Stimulated activated CD8-positive, alpha-beta memory T cell treated with anti-CD3 and anti-CD28 coated beads, Interleukin-4, amount 100 ng/mL, for 48 hours (primary cell): ENCODE measurements at regions not wholly inside any gene's neighbourhood (a gene's known extent, or its start where the extent isn't known, plus 50 kb on each side); places are given as distances from the start of the nearest gene placed in this dataset.

Experiments
- DNase-seq: peaks from one replicate; pipeline ENCODE4 v3.0.0-alpha.2; 2020

GRCh38 chr1:104733866-104734265, 984.2 kb downstream of the AMY1C start:
- no peak for DNase-seq

- no peak for DNase-seq
Observed at GRCh38 chr1:104745875-104746274, 996.2 kb downstream of the AMY1C start.

GRCh38 chr1:104746994-104747393, 997.3 kb downstream of the AMY1C start:
- DNase-seq, result no peak

- no peak for DNase-seq
Observed at GRCh38 chr1:104760017-104760416, 1010.3 kb downstream of the AMY1C start.

- DNase-seq, result no peak
Observed at GRCh38 chr1:104761961-104762570, 1012.4 kb downstream of the AMY1C start.

GRCh38 chr1:104765085-104765484, 1015.4 kb downstream of the AMY1C start:
- DNase-seq, result no peak

GRCh38 chr1:104768466-104768865, 1018.8 kb downstream of the AMY1C start:
- DNase-seq, result no peak

GRCh38 chr1:104780470-104781078, 1030.9 kb downstream of the AMY1C start:
- no peak for DNase-seq

GRCh38 chr1:104785575-104786187, 1036.0 kb downstream of the AMY1C start:
- no peak for DNase-seq

GRCh38 chr1:104787866-104788510, 1038.3 kb downstream of the AMY1C start:
- no peak for DNase-seq

GRCh38 chr1:104791030-104791429, 1041.3 kb downstream of the AMY1C start:
- DNase-seq, result no peak

GRCh38 chr1:104794035-104794434, 1044.3 kb downstream of the AMY1C start:
- DNase-seq, result no peak

- DNase-seq, result no peak
Observed at GRCh38 chr1:104795931-104796330, 1046.2 kb downstream of the AMY1C start.

- DNase-seq, result no peak
Observed at GRCh38 chr1:104797982-104798381, 1048.3 kb downstream of the AMY1C start.

GRCh38 chr1:104801344-104801743, 1051.6 kb downstream of the AMY1C start:
- no peak for DNase-seq

GRCh38 chr1:104804147-104804546, 1054.4 kb downstream of the AMY1C start:
- no peak for DNase-seq

GRCh38 chr1:104807590-104807989, 1057.9 kb downstream of the AMY1C start:
- no peak for DNase-seq

- DNase-seq, result no peak
Observed at GRCh38 chr1:104825401-104825800, 1075.7 kb downstream of the AMY1C start.

GRCh38 chr1:104830534-104830933, 1080.8 kb downstream of the AMY1C start:
- no peak for DNase-seq

GRCh38 chr1:104852151-104852550, 1102.5 kb downstream of the AMY1C start:
- no peak for DNase-seq

GRCh38 chr1:104853276-104853675, 1103.6 kb downstream of the AMY1C start:
- DNase-seq, result no peak

- no peak for DNase-seq
Observed at GRCh38 chr1:104854529-104854928, 1104.8 kb downstream of the AMY1C start.

GRCh38 chr1:104855550-104855949, 1105.9 kb downstream of the AMY1C start:
- no peak for DNase-seq

- no peak for DNase-seq
Observed at GRCh38 chr1:104856091-104856490, 1106.4 kb downstream of the AMY1C start.
